Limb (tissue), 2 donors: ENCODE measurements at regions not wholly inside any gene's neighbourhood (a gene's known extent, or its start where the extent isn't known, plus 50 kb on each side); places are given as distances from the start of the nearest gene placed in this dataset.
A peak's percentile ranks its signal among the peaks of the same experiment; 100 is the strongest.

Experiments used
- DNase-seq, 2 donors: peaks; one replicate each; pipeline ENCODE4 v3.0.0-alpha.2; 2016; ENCODE audit errors: extremely low spot score in 2 of 2

- DNase-seq = no peak
Observed at GRCh38 chr7:35450456-35451214, 196.7 kb upstream of the TBX20 start.

GRCh38 chr7:35448486-35448885 is 194.6 kb upstream of the TBX20 start:
- no peak for DNase-seq

- DNase-seq = no peak
Observed at GRCh38 chr7:35446091-35446490, 192.2 kb upstream of the TBX20 start.

- DNase-seq = no peak
Observed at GRCh38 chr7:35437619-35438275, 183.8 kb upstream of the TBX20 start.

DNA sequence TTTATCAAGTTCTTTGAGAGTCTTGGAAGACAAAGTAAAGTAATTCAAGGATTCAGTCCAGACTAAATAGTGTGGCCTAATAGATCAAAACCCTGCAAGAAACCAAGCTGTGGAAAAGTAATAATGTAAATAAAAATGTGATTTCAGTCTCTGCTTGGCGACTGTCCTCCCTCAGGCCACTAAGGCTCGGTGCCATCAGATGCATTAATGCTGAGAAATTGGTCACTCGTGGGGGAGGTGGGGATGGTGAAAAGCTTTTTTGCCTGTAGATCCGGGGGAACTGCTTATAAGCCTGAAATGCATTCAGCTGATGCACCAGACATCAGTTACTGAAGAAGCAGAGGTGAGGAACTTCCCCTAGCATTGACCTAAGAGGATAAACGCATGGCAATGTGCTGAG is 182.6 kb upstream of the TBX20 start:
- no peak for DNase-seq

- DNase-seq = no peak
Observed at GRCh38 chr7:35430547-35431153, 176.8 kb upstream of the TBX20 start.

- peak; percentile 9 to 56 for DNase-seq
Observed at GRCh38 chr7:35424869-35425495, 171.1 kb upstream of the TBX20 start.

DNA sequence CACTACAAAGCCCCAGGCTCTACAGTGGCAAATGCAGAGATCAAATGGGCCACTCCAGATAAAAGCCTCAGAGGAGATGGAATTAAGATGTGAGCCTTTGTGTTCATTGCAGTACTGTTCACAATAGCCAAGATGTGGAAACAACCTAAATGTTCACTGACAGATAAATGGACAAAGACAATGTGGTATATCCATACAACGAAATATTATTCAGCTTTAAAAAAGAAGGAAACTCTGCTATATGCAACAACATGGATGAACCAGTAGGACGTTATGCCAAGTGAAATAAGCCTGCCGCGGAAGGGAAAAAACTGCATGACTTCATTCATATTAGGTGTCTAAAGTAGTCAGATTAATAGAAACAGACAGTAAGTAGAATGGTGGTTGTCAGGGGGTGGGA is 170.5 kb upstream of the TBX20 start:
- DNase-seq = no peak

DNA sequence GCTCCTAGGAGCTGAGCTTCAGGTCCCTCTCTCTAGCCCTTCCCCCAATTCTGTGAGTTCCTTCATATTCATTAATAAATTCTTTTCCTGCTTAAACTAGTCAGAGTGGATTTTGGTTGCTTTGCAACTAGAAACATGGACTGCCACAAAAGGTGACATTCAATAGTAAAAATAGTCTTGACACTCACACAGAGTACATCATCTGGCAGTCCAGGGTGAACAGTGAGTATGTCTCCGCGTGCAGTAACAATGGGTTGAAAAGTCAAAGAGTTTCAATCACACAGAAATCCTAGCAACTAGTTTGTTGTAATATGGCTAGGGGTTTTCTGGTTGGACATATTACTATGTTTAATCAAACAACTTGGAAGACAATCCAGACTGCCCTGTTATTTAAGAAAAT is 168.8 kb upstream of the TBX20 start:
- no peak for DNase-seq

DNA sequence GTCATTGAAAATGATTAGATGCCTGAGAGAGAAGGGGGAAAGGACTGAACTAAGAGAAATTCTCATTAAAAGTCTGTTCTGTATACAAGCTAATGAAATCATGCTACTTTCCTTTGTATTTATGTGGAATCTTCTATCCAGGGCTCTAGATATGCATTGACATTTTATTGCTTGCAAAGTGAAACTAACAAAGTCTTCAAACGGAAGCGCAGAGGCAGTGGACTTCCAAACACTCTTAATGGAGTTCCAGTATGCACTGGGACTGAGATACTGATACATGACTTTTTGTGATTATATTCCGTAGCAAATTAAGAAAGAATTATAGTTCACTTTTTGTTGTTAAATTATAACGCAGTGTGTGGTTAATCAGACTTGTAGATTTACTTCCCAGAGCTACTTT is 166.8 kb upstream of the TBX20 start:
- DNase-seq = no peak

GRCh38 chr7:35419391-35419755 is 165.5 kb upstream of the TBX20 start:
- no peak for DNase-seq

- DNase-seq = no peak
Observed at GRCh38 chr7:35418716-35419390, 165.0 kb upstream of the TBX20 start.

DNA sequence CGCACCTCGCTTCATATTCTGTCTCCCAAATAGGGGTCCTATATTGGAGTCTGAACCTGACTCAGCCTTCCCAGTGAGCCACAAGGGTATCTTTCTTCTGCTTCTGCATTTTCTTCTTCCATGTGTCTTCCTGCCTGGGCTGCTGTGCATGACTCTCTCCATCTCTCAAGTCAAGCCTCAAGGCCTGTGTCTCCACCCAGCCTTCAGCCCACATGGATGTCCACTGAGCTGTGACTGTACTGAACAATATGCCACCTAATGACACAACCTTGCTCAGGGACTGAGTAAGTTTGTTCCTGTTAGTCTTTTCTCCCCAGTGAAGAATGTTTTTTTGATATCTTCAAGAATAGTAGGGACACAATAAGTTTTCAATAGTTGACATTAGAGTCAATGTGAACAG is 162.7 kb upstream of the TBX20 start:
- no peak for DNase-seq

DNA sequence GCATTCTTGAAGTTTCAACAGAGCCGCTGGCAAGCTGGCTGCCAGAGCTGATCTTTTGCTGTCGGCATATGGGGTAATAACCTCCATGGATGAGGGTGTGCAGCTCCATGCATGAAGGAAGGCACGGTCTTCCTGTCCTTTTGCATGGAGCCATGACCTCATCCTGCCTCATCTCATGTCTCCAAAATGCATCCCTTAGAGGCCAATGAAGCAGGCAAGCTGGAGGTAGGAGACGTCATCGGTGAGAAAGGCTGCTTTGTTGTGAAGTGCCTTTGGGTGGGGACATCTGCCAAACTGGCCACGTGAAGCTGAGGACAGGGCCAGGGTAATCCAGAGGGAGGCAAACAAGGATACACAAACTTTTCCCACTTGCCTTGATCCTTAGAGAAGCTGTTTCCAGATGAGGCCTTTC is 161.5 kb upstream of the TBX20 start:
- DNase-seq = no peak

GRCh38 chr7:35411331-35411730 is 157.4 kb upstream of the TBX20 start:
- DNase-seq = no peak

GRCh38 chr7:35405461-35405860 is 151.6 kb upstream of the TBX20 start:
- DNase-seq = no peak

GRCh38 chr7:35401217-35401879 is 147.4 kb upstream of the TBX20 start:
- no peak for DNase-seq

DNA sequence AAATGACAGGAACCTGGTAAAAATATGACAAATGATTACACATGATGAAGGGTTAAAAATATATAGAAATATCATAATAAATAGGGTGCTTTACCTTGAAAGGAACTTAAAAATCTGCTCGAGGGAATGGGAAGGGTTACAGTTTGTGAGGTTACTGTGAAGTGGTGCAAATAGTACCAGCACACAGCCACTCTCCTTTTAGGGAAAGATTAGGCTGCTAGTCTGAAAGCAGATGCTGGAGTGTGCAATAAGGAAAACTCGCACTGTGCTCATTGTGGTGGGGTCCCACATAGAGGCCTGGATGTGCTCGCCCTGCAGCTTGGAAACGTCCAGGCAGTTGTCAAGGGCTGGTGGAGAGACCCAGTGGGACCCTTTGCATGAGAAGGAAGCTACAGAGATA is 145.9 kb upstream of the TBX20 start:
- DNase-seq = no peak

- DNase-seq = no peak
Observed at GRCh38 chr7:35399216-35399615, 145.3 kb upstream of the TBX20 start.

DNA sequence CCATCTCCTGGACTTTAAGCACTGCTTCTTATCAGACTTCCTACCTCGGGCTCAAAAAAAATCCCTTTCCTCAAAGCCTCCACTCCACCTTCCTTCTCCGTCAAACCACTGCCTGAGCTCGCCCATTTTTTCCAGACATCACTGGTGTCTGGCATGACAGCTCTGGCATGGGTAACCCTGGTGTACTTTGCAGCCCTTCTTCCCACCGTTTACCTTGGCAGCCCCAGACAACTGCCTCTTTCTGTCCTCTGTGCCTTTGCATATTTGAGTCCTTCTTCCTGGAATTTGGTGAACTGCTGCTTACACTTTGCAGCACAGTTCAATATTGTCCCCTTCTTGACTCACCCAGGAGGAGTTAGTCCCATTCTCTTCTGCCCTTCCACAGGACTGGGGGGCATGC is 144.6 kb upstream of the TBX20 start:
- no peak for DNase-seq

- DNase-seq = no peak
Observed at GRCh38 chr7:35390146-35390545, 136.2 kb upstream of the TBX20 start.
